ENCODE measurements at regions not wholly inside any gene's neighbourhood (a gene's known extent, or its start where the extent isn't known, plus 50 kb on each side); places are given as distances from the start of the nearest gene placed in this dataset.

- TF ChIP-seq POLR2A (IDR thresholded peaks at IDR 0.05; ENCODE audit: extremely low read depth, insufficient read length), result no peak
- no peak for TF ChIP-seq MAX (IDR thresholded peaks at IDR 0.05; ENCODE audit: low read depth, low read length)
- TF ChIP-seq CTCF (IDR thresholded peaks at IDR 0.05; ENCODE audit: low read depth, low read length), result no peak
- no peak for TF ChIP-seq MYC (IDR thresholded peaks at IDR 0.05; ENCODE audit: low read depth, low read length)
- DNase-seq (ENCODE audit: low read depth), result no peak
- no peak overlapping the region for H3K4me3 ChIP-seq (ENCODE audit: low read depth, low read length)
Observed at GRCh38 chr22:19592464-19592863, 68.3 kb upstream of the CLDN5 start.

GRCh38 chr22:19593991-19594569 lies 69.9 kb upstream of the CLDN5 start:
- TF ChIP-seq MAX (IDR thresholded peaks at IDR 0.05; ENCODE audit: low read depth, low read length) (no peak), POLR2A (IDR thresholded peaks at IDR 0.05; ENCODE audit: extremely low read depth, insufficient read length) (no peak), CTCF (IDR thresholded peaks at IDR 0.05; ENCODE audit: low read depth, low read length) (no peak), MYC (IDR thresholded peaks at IDR 0.05; ENCODE audit: low read depth, low read length) (no peak)
- no peak overlapping the region for H3K4me3 ChIP-seq (ENCODE audit: low read depth, low read length)
- no peak for DNase-seq (ENCODE audit: low read depth)

GRCh38 chr22:19595532-19595931 lies 71.3 kb upstream of the CLDN5 start:
- no peak overlapping the region for H3K4me3 ChIP-seq (ENCODE audit: low read depth, low read length)
- no peak for TF ChIP-seq MAX (IDR thresholded peaks at IDR 0.05; ENCODE audit: low read depth, low read length)
- TF ChIP-seq POLR2A (IDR thresholded peaks at IDR 0.05; ENCODE audit: extremely low read depth, insufficient read length), result no peak
- no peak for TF ChIP-seq CTCF (IDR thresholded peaks at IDR 0.05; ENCODE audit: low read depth, low read length)
- TF ChIP-seq MYC (IDR thresholded peaks at IDR 0.05; ENCODE audit: low read depth, low read length), result no peak
- DNase-seq (ENCODE audit: low read depth), result no peak

GRCh38 chr22:19596680-19597398 lies 72.6 kb upstream of the CLDN5 start:
- peak; percentile 93 for DNase-seq (ENCODE audit: low read depth)
- TF ChIP-seq MYC (IDR thresholded peaks at IDR 0.05; ENCODE audit: low read depth, low read length), result peak; percentile 57
- TF ChIP-seq MAX (IDR thresholded peaks at IDR 0.05; ENCODE audit: low read depth, low read length), result no peak
- TF ChIP-seq POLR2A (IDR thresholded peaks at IDR 0.05; ENCODE audit: extremely low read depth, insufficient read length), result no peak
- TF ChIP-seq CTCF (IDR thresholded peaks at IDR 0.05; ENCODE audit: low read depth, low read length), result peak; percentile 25
- no peak overlapping the region for H3K4me3 ChIP-seq (ENCODE audit: low read depth, low read length)

GRCh38 chr22:19597399-19597735 lies 73.2 kb upstream of the CLDN5 start:
- H3K4me3 ChIP-seq (ENCODE audit: low read depth, low read length), result no peak overlapping the region
- DNase-seq (ENCODE audit: low read depth), result peak; percentile 49
- TF ChIP-seq MYC (IDR thresholded peaks at IDR 0.05; ENCODE audit: low read depth, low read length) (no peak), CTCF (IDR thresholded peaks at IDR 0.05; ENCODE audit: low read depth, low read length) (no peak), POLR2A (IDR thresholded peaks at IDR 0.05; ENCODE audit: extremely low read depth, insufficient read length) (no peak), MAX (IDR thresholded peaks at IDR 0.05; ENCODE audit: low read depth, low read length) (no peak)

Data from NB4 (cell line).